IMR-90 (cell line): ENCODE measurements at regions not wholly inside any gene's neighbourhood (a gene's known extent, or its start where the extent isn't known, plus 50 kb on each side); places are given as distances from the start of the nearest gene placed in this dataset.

Experiments used
- ATAC-seq: fragments of 200-7000 bp; cut with Tn5 transposase; 2 replicates; pipeline ENCODE4 v1.9.1; 2020; ENCODE audit warnings: low read depth, mild to moderate bottlenecking, moderate library complexity
- BruUV-seq: library from RNA; stranded (reverse); fragments of 400-500 nt; replicated peaks from 2 replicates; lab custom pipeline; 2021; lab: Mats Ljungman, UMichigan
- CTCF ChIA-PET: fragments of 300-600 bp; formaldehyde crosslinking; extraction: SDS; loops from one replicate; lab custom pipeline; 2021; ENCODE audit warnings: antibody characterized with exemption; lab: Yijun Ruan, JAX
- POLR2A ChIA-PET: fragments of 300-600 bp; sonication (Branson Sonifier 250); formaldehyde crosslinking; loops from one replicate; lab custom pipeline; 2022; ENCODE audit warnings: antibody characterized with exemption; ENCODE audit not compliant: unreplicated experiment; lab: Charles Lee
- DNase-seq: peaks from one replicate; pipeline ENCODE4 v3.0.0; 2013
- H2AFZ ChIP-seq: replicated peaks from 2 replicates; pipeline ENCODE3; 2013; ENCODE audit warnings: low read length, mild to moderate bottlenecking; ENCODE audit not compliant: poor library complexity
- H2AK5ac ChIP-seq: 2 replicates; pipeline ENCODE4 v1.6.1; 2013; ENCODE audit warnings: low read depth, low read length, inconsistent platforms
- H2AK9ac ChIP-seq: replicated peaks from 2 replicates; pipeline ENCODE3; 2013; ENCODE audit warnings: mild to moderate bottlenecking, low read depth, low read length, moderate library complexity; ENCODE audit not compliant: poor library complexity
- H2BK120ac ChIP-seq: 2 replicates; pipeline ENCODE4 v1.6.1; 2013; ENCODE audit warnings: low read depth, low read length, inconsistent platforms
- H2BK15ac ChIP-seq: 3 replicates; pipeline ENCODE4 v1.6.1; 2013; ENCODE audit warnings: low read depth, low read length, inconsistent platforms
- H2BK20ac ChIP-seq: 2 replicates; pipeline ENCODE4 v1.6.1; 2013; ENCODE audit warnings: low read depth, mild to moderate bottlenecking, inconsistent platforms, low read length, moderate library complexity
- H2BK5ac ChIP-seq: 2 replicates; pipeline ENCODE4 v1.6.1; 2013; ENCODE audit warnings: mild to moderate bottlenecking, low read depth, low read length, inconsistent platforms; ENCODE audit not compliant: poor library complexity, severe bottlenecking
- H3K14ac ChIP-seq: replicated peaks from 2 replicates; pipeline ENCODE4 v1.6.1; 2013; ENCODE audit warnings: low read depth, low read length, inconsistent platforms
- H3K18ac ChIP-seq: 2 replicates; pipeline ENCODE4 v1.6.1; 2013; ENCODE audit warnings: low read depth, low read length, control low read depth
- H3K23ac ChIP-seq: 2 replicates; pipeline ENCODE4 v1.6.1; 2013; ENCODE audit warnings: low read depth, low read length, inconsistent platforms
- H3K27ac ChIP-seq: 2 replicates; pipeline ENCODE4 v1.5.1; 2013; ENCODE audit warnings: mild to moderate bottlenecking, control low read depth, low read length; ENCODE audit not compliant: insufficient read depth
- H3K27me3 ChIP-seq: 2 replicates; pipeline ENCODE4 v1.6.1; 2013; ENCODE audit warnings: low read length; ENCODE audit not compliant: control insufficient read depth, insufficient read depth
- H3K36me3 ChIP-seq: 2 replicates; pipeline ENCODE4 v1.6.1; 2013; ENCODE audit warnings: low read length, mixed read lengths; ENCODE audit not compliant: control insufficient read depth, insufficient read depth
- H3K4ac ChIP-seq: 2 replicates; pipeline ENCODE4 v1.6.1; 2013; ENCODE audit warnings: low read depth, low read length, inconsistent platforms
- H3K4me1 ChIP-seq: 2 replicates; pipeline ENCODE4 v1.6.1; 2013; ENCODE audit warnings: low read length, mixed read lengths; ENCODE audit not compliant: control insufficient read depth, insufficient read depth
- H3K4me2 ChIP-seq: 2 replicates; pipeline ENCODE4 v1.6.1; 2013; ENCODE audit warnings: low read depth, mild to moderate bottlenecking, control low read depth, low read length, moderate library complexity
- H3K4me3 ChIP-seq: 2 replicates; pipeline ENCODE4 v1.5.1; 2013; ENCODE audit warnings: low read depth, mild to moderate bottlenecking, control low read depth, low read length, moderate library complexity; ENCODE audit not compliant: insufficient read depth
- H3K56ac ChIP-seq: 2 replicates; pipeline ENCODE4 v1.6.1; 2013; ENCODE audit warnings: low read length, inconsistent platforms; ENCODE audit not compliant: insufficient read depth; ENCODE audit errors: extremely low read depth
- H3K79me1 ChIP-seq, 2 experiments: 2 replicates each; pipeline ENCODE4 v1.6.1; 2013; ENCODE audit warnings: low read length in 2 of 2, inconsistent platforms in 1 of 2, low read depth in 1 of 2
- H3K9ac ChIP-seq: 2 replicates; pipeline ENCODE4 v1.6.1; 2013; ENCODE audit warnings: low read depth, low read length, control low read depth
- H3K9me1 ChIP-seq: 2 replicates; pipeline ENCODE4 v1.6.1; 2013; ENCODE audit warnings: low read length, inconsistent platforms; ENCODE audit not compliant: insufficient read depth
- H3K9me3 ChIP-seq: 2 replicates; pipeline ENCODE4 v1.6.1; 2013; ENCODE audit warnings: low read length; ENCODE audit not compliant: control insufficient read depth, insufficient read depth
- H4K20me1 ChIP-seq: 2 replicates; pipeline ENCODE4 v1.6.1; 2013; ENCODE audit warnings: low read length, inconsistent platforms; ENCODE audit not compliant: insufficient read depth
- H4K5ac ChIP-seq: 2 replicates; pipeline ENCODE4 v1.6.1; 2013; ENCODE audit warnings: mild to moderate bottlenecking, low read depth, low read length, control low read depth
- H4K8ac ChIP-seq, 2 experiments: 2 replicates each; pipeline ENCODE4 v1.6.1; 2013; ENCODE audit warnings: low read depth in 2 of 2, low read length in 2 of 2, control low read depth in 1 of 2, inconsistent platforms in 1 of 2
- H4K91ac ChIP-seq: 2 replicates; pipeline ENCODE4 v1.6.1; 2013; ENCODE audit warnings: low read depth, low read length, inconsistent platforms; ENCODE audit not compliant: insufficient read depth
- CEBPB ChIP-seq: IDR thresholded peaks from 2 replicates; pipeline ENCODE4 v1.6.1; 2012; ENCODE audit warnings: low read depth, low read length, improper control_type of control experiment
- CTCF ChIP-seq: conservative IDR thresholded peaks from 2 replicates; pipeline ENCODE4 v1.5.1; 2012; ENCODE audit warnings: mild to moderate bottlenecking, low read depth, low read length, improper control_type of control experiment
- ELK1 ChIP-seq: fragments of 150-350 bp; IDR thresholded peaks from 2 replicates; pipeline ENCODE4 v1.6.1; 2016; ENCODE audit warnings: low read depth, mild to moderate bottlenecking, low read length, moderate library complexity, borderline replicate concordance
- FOS ChIP-seq: fragments of 150-350 bp; IDR thresholded peaks from 2 replicates; pipeline ENCODE4 v1.6.1; 2016; ENCODE audit warnings: low read depth, low read length
- USF2 ChIP-seq: fragments of 150-350 bp; IDR thresholded peaks from 2 replicates; pipeline ENCODE4 v1.6.1; 2017; ENCODE audit warnings: mild to moderate bottlenecking, antibody characterized with exemption, low read length, low read depth
- WGBS, 2 experiments: methylation state at CpG; one replicate each; pipeline versions ENCODE4 v1.1.5 to v1.1.7; 2013; ENCODE audit warnings: missing lambda C conversion rate in 2 of 2; ENCODE audit not compliant: insufficient read length in 1 of 2; ENCODE audit errors: extremely low coverage in 2 of 2; 5-methylcytosine and 5-hydroxymethylcytosine counted together
- dilution Hi-C: fragments of 300-500 bp; cut with HindIII; formaldehyde crosslinking; loops from one replicate; pipeline ENCODE4 v1.14.3; 2018; ENCODE audit warnings: low sequenced_read_pairs; ENCODE audit not compliant: unreplicated experiment
- in situ Hi-C: fragments of 300-500 bp; cut with MboI; formaldehyde crosslinking; loops from 3 replicates; pipeline ENCODE4 v1.14.3; 2019; ENCODE audit warnings: low sequenced_read_pairs, inconsistent platforms, mixed read lengths
- intact Hi-C: fragments of 100-400 bp; cut with micrococcal nuclease; formaldehyde crosslinking; loops from 2 replicates; pipeline ENCODE4 v1.10.0; 2022

GRCh38 chr3:61311044-61311443 is 59.8 kb upstream of the FHIT start:
- Histone ChIP-seq H3K56ac (no peak overlapping the region), H3K4me3 (no peak overlapping the region), H3K23ac (no peak overlapping the region), H4K91ac (no peak overlapping the region), H3K18ac (no peak overlapping the region), H3K9me3 (no peaks in the 10 kb centered on the region), H3K4me2 (no peak overlapping the region), H3K27ac (no peak overlapping the region), H2BK5ac (no peak overlapping the region), H3K4ac (no peak overlapping the region), H3K9ac (no peak overlapping the region), H3K79me1 (no peaks in the 10 kb centered on the region), H2AK9ac (no peak overlapping the region), H2BK120ac (no peak overlapping the region), H3K27me3 (no peaks in the 10 kb centered on the region), H2BK15ac (no peak overlapping the region), H4K8ac (no peak overlapping the region), H4K5ac (no peak overlapping the region), H3K14ac (no peak overlapping the region), H3K9me1 (no peaks in the 10 kb centered on the region), H2AK5ac (no peak overlapping the region), H2AFZ (no peak overlapping the region), H3K36me3 (no peaks in the 10 kb centered on the region), H2BK20ac (no peak overlapping the region), H3K4me1 (no peaks in the 10 kb centered on the region), H4K20me1 (no peaks in the 10 kb centered on the region)
- no CpG with 5 or more reads among the region's 2 CpGs for WGBS, 2 experiments
- dilution Hi-C loops (no loop called here), in situ Hi-C loops (no loop called here), intact Hi-C loops (no loop called here)
- POLR2A ChIA-PET = no interaction called here
- ATAC-seq (no peak), DNase-seq (no peak)
- BruUV-seq = no TSS peak
- CTCF ChIA-PET = no interaction called here
- TF ChIP-seq ELK1 = no peak
- no peak for TF ChIP-seq CEBPB
- no peak for TF ChIP-seq USF2
- TF ChIP-seq CTCF = no peak
- no peak for TF ChIP-seq FOS
